ENCODE measurements at regions not wholly inside any gene's neighbourhood (a gene's known extent, or its start where the extent isn't known, plus 50 kb on each side); places are given as distances from the start of the nearest gene placed in this dataset.

DNA sequence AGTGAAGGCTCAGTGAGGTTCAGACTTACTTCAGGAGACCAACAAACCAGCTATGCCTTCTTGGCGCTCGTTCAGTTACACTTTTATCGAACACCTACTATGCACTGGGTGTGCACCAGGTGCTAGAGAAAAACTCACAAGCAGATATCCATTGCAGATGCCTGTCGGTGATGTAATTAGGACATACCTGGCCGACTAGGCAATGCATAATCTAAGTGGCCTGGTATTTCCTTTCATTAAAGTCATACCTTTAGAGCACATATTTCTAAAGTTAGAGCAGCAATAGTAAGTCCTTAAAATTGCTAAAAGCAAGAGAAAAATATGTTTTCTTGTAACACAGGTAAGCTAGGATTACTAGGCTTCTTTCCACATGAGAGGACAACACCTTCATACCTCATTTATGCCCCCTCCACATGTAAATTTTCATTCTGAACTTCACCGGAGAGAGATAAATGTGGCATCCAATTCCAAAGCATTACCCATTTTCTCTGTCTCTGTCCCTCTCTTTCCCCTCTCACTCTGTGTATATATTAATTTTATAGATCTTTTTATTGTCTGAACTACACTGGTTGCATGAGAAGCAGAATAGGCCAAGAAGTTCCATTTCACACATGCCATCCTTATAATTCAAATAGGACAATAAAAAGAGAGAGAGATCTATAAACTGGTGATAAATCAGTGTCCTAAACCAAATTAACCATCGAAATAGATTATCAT lies 242.2 kb downstream of the SPTSSA start:
- H3K4me3 ChIP-seq (ENCODE audit: low read depth, low read length) = no peak overlapping the region

DNA sequence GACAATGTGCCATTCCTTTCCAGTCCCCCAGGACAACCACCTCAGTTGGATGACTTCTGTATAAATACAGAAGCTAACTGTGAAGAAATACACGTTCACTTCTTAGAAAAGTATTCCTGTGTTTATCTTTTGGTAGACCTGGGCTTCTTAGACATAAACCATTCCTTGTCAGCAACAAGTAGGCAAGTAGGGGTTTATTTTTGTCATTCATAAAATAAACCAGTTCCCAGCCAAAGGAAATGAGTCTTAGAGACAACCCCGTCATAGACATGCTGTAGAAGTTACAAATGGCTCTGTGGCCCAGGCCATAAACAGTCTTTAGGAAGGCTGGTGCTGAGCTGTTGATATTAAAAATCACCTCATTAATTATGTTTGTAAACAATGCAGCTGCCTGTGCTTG lies 243.2 kb downstream of the SPTSSA start:
- H3K4me3 ChIP-seq (ENCODE audit: low read depth, low read length) = no peak overlapping the region

DNA sequence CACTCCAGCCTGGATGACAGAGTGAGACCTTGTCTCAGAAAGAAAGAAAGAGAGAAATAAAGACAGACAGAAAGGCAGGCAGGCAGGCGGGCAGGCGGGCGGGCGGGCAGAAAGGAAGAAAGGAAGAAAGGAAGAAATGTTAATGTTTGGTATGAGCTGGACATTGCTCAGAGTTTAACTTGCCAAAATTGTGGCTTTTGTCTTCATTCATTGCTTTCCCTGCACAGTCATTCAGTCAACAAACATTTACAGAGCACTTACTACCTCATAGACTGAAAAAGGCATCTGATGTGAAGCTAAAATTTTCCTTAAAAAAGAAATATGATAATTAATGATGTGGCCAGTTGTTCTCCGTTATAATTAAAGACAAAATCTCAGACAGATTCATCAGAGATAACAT lies 247.1 kb downstream of the SPTSSA start:
- no peak overlapping the region for H3K4me3 ChIP-seq (ENCODE audit: low read depth, low read length)

DNA sequence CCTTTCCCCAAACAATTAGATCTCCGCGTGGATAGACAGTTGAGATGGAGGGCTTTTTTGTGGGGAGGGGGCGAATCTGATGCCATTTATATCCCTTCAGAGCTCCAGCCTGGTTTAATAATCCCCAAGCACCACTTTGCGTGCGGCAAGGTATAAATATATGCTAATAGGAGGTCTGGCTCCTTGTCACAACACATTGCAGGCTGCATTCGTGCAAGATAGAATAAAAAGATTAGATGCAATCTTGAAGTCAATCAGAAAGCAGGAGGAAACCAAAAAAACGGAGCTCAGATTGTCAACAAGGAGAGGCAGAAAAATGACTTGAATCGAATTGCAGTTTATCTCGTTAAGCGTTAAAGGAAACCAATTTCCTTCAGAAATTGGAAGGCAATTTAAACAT lies 248.7 kb downstream of the SPTSSA start:
- H3K4me3 ChIP-seq (ENCODE audit: low read depth, low read length) = no peak overlapping the region

DNA sequence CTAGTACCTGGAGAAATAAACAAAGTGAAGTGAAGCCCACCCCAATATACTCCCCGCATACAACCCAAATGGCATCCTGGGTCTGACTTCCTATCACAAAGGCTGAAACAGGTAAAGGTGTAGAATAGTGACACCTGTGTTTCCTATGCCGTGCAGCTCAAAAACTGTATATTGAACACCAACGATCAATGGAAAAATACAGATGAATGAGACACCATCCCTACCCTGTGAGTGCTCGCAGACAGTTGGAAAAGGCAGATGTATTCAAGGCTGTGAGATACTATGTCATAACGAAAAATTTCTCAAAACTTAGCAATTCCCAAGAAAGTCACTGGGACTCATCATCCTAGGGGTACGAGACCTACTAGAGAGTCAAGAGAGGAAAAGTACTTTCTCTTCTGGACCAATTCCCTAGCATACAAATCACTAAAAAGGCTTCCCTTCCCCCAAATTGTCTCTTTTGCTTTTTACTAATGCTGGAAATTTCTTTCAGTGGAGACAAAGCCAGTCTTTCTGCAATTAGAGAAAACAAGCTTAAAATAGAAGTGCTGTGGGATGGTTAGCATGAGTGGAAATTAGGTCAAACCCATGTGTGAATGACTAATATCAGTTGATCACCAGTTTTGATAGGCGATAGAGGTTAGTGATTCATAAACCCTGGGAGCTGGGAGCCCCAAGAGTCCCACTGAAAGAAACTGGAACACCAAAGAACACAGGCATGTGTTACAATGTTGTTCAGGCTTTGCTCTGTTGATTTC lies 249.7 kb downstream of the SPTSSA start:
- no peak overlapping the region for H3K4me3 ChIP-seq (ENCODE audit: low read depth, low read length)

DNA sequence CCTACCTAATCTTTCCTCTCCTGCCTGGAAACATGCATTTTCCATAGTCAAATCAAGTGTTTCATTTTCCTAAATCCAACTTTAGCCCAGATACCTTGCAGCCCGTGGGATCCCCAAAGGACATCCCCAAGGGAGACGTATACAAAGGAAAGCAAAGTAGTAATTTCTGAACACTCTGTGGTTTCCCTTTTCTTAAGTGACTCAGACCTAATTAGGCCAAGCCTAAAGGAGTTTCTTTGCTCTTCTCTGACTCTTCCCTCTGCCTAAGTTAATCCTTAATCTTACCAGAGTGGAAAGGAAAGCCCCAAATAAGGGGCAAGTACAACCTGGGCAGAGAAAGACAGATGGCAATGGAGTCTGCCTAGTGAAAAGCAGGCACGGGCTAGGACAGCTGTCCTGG lies 250.3 kb downstream of the SPTSSA start:
- no peak overlapping the region for H3K4me3 ChIP-seq (ENCODE audit: low read depth, low read length)

DNA sequence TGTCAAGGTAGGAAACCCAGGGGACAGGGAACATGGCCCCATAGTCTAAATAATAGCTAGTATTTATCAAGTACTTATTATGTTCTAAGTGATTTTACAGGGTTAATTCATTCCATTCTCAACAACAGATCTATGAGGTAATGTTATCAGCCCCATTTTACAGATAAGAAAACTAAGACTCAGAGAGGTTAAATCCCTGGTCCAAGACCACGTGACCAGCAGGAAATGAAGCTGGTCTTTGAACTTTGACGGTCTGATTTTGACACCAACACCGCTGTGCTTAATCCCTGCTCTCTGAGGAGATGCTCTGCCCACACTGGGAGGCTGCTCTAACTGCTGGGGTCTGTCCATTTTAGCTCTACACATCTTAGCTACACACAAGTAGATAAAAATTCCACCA lies 253.5 kb downstream of the SPTSSA start:
- H3K4me3 ChIP-seq (ENCODE audit: low read depth, low read length) = no peak overlapping the region

DNA sequence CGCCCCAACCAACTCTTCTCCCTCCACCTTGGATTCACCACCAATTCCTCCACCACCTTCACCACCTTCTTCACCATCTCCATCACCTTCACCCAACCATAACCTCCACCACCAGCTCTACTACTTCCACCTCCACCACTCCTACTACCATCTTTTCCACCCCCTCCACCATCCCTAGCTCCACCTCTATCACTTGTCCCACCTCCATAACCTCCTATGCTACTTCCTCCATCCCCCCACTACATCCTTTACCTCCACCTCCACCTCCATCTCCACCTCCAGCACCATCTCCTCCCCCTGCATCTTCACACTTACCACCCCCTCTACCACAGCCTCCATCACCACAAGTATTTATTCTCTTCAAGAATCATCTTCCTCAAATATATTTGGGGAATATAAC lies 254.9 kb upstream of the EGLN3 start:
- H3K4me3 ChIP-seq (ENCODE audit: low read depth, low read length) = no peak overlapping the region

DNA sequence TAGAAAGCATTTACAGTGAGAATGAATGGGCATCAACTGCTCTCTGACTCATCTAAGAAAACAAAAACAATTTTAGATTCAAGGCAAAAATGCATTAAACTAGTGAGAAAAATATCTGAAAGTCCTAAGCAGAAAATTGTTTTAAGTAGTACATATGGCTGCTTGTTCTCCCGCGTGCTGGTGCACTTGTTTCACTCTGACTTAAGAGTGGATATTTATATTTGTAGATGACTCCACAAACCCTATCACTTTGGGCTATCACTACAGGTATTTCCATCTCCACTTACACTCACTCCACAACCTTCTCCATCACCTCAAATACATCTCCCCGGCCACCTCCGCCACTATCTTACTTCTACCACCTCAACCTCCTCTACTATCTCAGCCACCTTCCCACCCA lies 253.9 kb upstream of the EGLN3 start:
- no peak overlapping the region for H3K4me3 ChIP-seq (ENCODE audit: low read depth, low read length)

DNA sequence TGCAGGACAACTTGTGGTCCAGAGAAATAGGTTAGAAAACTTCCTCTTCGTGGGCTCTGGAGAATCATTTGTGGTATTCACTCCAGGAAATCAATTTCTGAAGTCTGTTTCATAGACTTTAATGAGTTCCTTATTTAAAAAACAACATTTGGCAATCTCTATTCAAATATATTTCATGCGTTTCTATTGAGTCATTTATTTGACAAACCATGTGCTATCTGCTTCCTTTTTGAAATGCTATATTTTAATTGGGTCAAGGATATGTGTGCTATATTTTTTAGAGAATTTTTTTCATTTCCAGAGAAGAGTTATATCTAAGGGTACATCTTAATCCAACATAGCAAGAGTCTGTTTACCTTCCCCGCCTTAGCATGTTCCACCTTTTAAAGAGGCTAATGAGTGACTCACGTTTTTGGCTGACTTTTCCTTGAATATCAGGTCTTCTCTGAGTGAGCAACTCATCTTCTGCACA lies 252.4 kb upstream of the EGLN3 start:
- no peak overlapping the region for H3K4me3 ChIP-seq (ENCODE audit: low read depth, low read length)

DNA sequence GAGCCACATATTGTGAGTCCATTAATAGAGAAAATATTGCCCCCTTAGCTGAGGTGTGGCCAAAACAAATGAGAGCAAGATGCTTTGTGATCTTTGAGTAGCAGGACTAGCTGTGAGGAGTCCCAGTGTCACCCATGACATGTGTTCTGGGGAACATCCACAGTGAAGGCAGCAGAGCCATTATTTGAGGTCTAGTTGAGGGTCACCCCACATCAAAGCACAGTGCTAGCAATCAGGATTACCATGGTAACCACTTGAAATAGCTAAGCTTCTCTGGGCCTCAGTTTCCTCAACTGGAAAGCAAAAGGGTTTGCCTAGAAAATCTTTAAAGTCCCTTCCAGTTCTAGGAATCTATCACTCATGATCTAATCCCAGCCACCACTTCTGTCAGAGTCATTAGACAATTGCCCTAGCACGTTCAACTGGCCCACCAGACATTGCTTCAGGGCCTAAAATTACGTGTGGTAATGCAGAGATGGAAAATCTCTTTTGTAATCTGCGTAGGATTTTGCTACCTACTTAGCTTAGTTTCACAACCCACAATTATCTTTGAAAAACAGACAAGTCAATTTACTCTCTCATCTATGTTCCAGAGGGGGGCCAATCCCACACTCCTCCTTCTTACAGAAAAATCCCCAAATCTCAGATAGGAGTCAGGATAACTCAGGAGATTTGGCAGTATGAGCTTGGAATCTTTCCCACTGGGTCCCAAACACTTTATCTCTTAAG lies 251.2 kb upstream of the EGLN3 start:
- H3K4me3 ChIP-seq (ENCODE audit: low read depth, low read length) = no peak overlapping the region

DNA sequence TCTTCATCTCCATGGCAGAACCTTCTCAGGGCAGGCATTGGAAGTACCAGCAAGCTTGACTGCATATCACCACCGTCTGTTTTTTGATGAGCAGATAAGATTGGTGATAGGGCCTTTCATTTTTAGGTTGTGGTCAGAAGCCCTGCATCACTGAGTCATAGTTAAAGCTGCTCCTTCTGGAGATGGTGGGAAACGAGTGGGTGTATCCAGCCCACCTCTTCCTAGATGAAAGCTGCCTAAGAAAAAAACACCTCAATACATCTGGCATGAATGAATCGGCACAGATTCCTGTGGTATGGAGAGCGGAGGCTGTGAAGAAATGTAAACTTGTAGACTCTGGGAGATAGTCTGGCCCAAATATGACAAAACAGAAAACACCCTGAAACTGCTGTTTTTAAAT lies 248.7 kb upstream of the EGLN3 start:
- no peak overlapping the region for H3K4me3 ChIP-seq (ENCODE audit: low read depth, low read length)

DNA sequence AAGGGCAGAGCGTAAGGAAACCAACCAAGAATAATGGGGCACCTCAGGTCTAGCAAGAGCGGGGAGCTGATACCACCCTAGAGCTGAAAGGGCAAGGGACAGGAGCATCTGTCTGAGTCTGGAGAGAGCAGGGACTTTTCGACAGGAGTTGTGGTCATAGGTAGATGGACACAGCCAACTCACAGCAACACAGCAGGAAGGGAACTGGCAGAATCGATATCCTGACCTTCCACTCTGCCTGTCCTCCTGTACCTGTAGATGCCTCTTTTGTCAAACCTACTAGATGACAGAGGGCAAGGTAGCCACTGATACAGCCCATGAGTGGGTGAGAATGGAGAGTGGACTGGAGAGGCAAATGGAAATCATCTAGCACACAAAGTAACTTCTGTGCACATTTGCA lies 247.2 kb upstream of the EGLN3 start:
- H3K4me3 ChIP-seq (ENCODE audit: low read depth, low read length) = no peak overlapping the region

DNA sequence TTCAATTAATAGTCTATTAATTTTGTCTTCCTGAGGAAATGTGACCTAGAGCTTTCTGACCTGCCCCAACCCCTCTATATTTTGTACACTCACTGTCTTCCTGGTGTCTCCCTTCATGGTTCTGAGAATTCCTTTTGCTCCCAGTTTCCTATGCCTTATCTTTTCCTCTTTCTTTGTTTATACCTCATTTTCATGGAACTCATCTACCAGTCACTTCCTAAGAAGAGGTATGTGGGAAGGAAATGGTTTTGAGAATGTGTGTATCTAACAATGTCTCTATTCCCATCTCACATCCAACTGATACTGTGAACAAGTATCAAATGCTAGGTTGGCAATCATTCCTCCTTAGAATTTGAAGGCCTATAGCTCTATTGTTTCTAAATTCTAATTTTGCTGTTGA lies 245.1 kb upstream of the EGLN3 start:
- H3K4me3 ChIP-seq (ENCODE audit: low read depth, low read length) = no peak overlapping the region

DNA sequence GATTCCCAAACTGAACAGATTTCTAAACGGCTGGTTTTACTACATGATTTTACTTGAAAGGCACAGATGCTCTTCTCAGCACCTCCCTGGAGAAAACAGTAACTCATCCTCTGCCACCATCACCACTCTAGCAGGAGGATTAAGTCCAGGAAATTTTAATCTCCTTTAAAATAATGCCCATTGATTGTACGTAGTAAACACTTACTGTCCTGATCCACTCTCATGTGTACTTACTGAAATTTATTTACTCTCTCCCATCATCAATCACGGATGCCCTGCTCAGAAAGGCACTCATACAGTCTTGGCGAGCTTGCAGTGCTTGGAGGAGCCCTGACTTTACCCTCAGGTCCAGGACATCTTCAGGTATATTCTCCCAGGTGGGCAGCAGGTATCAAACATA lies 239.8 kb upstream of the EGLN3 start:
- no peak overlapping the region for H3K4me3 ChIP-seq (ENCODE audit: low read depth, low read length)

DNA sequence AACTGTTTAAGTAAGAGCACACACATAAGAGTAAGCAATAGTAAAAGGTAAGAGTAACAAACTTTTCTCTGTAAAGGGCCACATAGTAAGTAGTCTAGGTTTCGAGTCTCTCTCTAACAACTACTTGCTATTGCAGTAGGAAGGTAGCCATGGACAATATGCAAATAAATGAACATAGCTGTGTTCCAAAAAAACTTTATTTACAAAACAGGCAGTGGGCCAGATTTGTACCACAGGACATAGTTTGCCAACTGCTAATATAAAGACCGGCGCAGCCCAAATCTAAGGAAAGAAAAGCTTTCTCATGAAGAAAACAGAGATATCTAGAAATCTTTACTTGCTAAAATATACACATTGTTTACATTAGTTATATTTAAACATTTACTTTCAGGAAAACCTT lies 239.0 kb upstream of the EGLN3 start:
- no peak overlapping the region for H3K4me3 ChIP-seq (ENCODE audit: low read depth, low read length)

DNA sequence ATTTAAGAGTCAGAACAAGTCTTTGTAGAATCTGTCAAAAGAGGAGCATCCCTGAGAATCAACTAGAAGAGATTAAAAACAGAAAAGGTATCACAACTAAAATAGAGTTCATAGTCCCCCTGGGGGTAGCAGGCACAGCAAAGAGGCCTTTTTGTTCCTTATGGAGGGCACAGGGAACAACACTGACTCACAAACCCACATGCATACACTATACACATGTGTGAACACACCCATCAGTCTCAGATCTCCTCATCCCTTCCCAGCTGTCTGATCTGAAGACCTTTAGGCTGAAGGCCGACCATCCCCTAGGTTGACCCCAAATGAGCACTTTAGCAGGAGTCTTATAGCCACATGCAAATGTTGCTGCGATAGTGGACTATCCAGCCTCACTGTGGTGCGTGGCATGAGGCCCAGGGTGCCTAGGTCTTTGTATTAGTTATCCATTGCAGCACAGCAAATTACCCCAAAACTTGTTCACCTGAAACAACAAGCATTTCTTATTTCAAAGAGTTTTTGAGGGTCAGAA lies 236.7 kb upstream of the EGLN3 start:
- H3K4me3 ChIP-seq (ENCODE audit: low read depth, low read length) = no peak overlapping the region

DNA sequence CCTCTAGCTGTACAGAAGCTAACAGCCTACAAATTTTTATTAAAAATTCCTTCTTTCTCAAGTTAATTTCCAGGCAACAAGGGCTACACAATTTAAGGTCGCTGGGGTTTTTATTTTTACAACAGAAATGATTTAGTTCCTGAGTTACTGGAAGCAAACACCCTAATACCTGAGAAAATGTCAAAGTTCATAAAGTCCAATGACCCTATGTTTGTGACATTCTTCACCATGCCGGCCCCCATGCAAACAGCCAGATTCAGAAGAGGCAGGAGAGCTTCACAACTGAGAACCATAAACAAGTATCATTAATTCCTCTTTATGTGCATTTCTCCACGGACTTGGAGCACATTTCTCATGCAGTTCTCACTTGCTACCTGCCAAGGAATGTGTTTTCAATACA lies 236.2 kb upstream of the EGLN3 start:
- H3K4me3 ChIP-seq (ENCODE audit: low read depth, low read length) = no peak overlapping the region

DNA sequence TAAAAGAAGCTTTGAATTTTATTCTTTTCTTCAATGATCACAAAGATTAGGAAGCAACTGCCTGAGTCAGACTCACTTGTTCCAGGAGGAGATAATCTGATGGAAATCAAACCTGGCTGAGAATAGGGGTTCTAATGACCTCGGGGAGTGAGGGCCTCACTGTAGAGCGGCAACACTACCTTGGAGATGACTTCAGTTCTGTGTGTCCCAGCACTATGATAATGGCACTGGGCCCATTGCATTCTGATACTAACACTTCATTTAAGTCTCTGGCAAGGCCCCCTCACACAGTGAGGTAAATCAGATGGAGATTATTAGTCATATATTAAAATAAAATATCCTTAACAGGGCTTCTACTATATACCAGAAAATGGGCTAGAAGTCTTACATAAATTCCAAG lies 233.3 kb upstream of the EGLN3 start:
- H3K4me3 ChIP-seq (ENCODE audit: low read depth, low read length) = no peak overlapping the region

DNA sequence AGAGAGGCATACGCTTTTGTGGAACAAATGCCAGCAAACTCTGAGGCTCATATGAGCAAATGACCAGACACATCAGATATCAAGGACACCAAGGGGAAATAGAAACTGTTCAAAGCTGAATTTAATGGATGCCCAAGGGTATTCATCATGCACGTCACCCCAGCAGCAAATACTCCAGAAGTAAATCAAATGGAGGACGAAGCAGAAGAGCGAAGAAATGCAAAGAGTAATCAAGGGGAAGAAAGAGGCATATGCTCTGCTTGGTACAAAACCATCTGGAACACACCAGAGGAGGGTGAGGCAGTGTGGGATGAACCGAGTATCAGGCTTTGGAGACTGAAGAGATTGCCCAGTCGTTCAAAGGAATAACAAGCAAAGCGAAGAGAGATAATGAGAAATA lies 232.6 kb upstream of the EGLN3 start:
- no peak overlapping the region for H3K4me3 ChIP-seq (ENCODE audit: low read depth, low read length)

DNA sequence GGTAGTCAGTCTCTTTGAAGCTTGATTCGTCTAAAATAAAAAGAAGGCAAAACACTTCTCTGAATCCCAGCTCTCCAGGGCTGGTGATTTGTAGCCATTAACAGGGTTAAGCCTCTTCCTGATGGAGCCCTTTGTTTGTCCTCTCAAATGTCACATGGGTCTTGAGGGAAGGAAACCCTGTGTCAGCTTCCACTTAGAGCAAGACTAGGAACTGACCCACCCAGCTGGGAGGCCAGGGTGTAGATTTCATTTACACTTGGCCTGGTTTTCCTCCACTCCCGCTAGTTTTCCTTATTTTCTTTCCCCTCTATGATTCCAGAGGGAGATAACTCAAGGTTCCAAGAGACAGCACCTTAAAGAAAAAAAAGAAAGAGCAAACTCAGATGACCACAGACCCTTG lies 230.5 kb upstream of the EGLN3 start:
- no peak overlapping the region for H3K4me3 ChIP-seq (ENCODE audit: low read depth, low read length)

DNA sequence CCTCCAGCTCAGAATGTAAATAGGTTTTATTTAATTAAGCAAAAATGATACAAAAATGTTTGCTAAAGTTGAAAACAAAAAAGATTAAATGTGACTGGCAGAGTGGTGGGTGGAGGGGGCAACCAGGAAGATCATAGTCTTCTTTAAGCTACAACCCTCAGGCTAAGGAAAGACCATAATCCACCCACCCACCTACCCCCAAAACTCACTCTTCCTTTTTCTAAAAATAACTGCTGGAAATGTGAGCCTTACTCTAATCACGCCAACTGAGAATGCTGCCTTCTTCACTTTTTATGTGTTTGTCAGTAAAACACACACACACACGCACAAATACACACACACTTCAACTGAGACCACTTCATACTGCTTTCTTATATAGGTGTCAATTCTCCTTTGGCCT lies 230.0 kb upstream of the EGLN3 start:
- no peak overlapping the region for H3K4me3 ChIP-seq (ENCODE audit: low read depth, low read length)
